Endothelial cell of umbilical vein (primary cell): ENCODE measurements at regions not wholly inside any gene's neighbourhood (a gene's known extent, or its start where the extent isn't known, plus 50 kb on each side); places are given as distances from the start of the nearest gene placed in this dataset.

ENCODE experiments used
- BruUV-seq: library from RNA; stranded (reverse); fragments of 400-500 nt; replicated peaks from 2 replicates; lab custom pipeline; 2021; lab: Mats Ljungman, UMichigan
- CTCF ChIA-PET: fragments of 300-600, 350-600 bp; sonication (Branson Sonifier 250); formaldehyde crosslinking; loops from one replicate; lab custom pipeline; 2021; ENCODE audit warnings: antibody characterized with exemption, inconsistent platforms; lab: Charles Lee
- POLR2A ChIA-PET: fragments of 300-600, 350-600 bp; sonication (Branson Sonifier 250); formaldehyde crosslinking; loops from one replicate; lab custom pipeline; 2021; ENCODE audit warnings: antibody characterized with exemption, inconsistent platforms; lab: Charles Lee
- DNase-seq: peaks from one replicate; pipeline ENCODE4 v3.0.0-alpha.2; 2011; ENCODE audit warnings: low read depth, low spot score
- FAIRE-seq: peaks from 2 replicates; lab custom pipeline; 2011; peaks lifted over from hg19 to GRCh38; lab: Jason Lieb, UNC
- H2AFZ ChIP-seq: 2 replicates; pipeline ENCODE4 v1.6.0; 2012; ENCODE audit warnings: low read depth, low read length, control low read depth, inconsistent platforms
- H3K27ac ChIP-seq: 2 replicates; pipeline ENCODE4 v1.5.1; 2011; ENCODE audit warnings: low read depth, mild to moderate bottlenecking, control low read depth, low read length, moderate library complexity; ENCODE audit not compliant: insufficient read depth
- H3K27me3 ChIP-seq, 2 experiments: 2 replicates each; pipeline versions ENCODE4 v1.6.0 to v1.6.1; 2011; ENCODE audit warnings: low read length in 2 of 2, mixed read lengths in 1 of 2; ENCODE audit not compliant: control insufficient read depth in 2 of 2, insufficient read depth in 2 of 2
- H3K36me3 ChIP-seq, 2 experiments: 2 replicates in 1 of 2; 3 replicates in 1 of 2; pipeline ENCODE4 v1.5.1; 2011; ENCODE audit warnings: low read length in 2 of 2, mild to moderate bottlenecking in 1 of 2, moderate library complexity in 1 of 2; ENCODE audit not compliant: control insufficient read depth in 2 of 2, insufficient read depth in 2 of 2; ENCODE audit errors: extremely low read depth in 1 of 2
- H3K4me1 ChIP-seq: 3 replicates; pipeline ENCODE4 v1.5.1; 2011; ENCODE audit warnings: mild to moderate bottlenecking, low read length; ENCODE audit not compliant: control insufficient read depth, insufficient read depth; ENCODE audit errors: extremely low read depth
- H3K4me2 ChIP-seq: 2 replicates; pipeline ENCODE4 v1.6.1; 2011; ENCODE audit warnings: low read length, control low read depth, mixed read lengths; ENCODE audit not compliant: insufficient read depth
- H3K4me3 ChIP-seq, 3 experiments: fragments of 200-600 bp in 1 of 3; sonication (generic), shearing (Covaris generic) in 1 of 3; replicated peaks in 1 of 3; 2 replicates each; pipeline ENCODE4 v1.5.1; 2011 to 2016; ENCODE audit warnings: control low read depth in 3 of 3, low read length in 3 of 3, mild to moderate bottlenecking in 2 of 3, inconsistent platforms in 1 of 3, low read depth in 1 of 3, moderate library complexity in 1 of 3; ENCODE audit not compliant: insufficient read depth in 1 of 3
- H3K79me2 ChIP-seq: 2 replicates; pipeline ENCODE4 v1.6.0; 2012; ENCODE audit warnings: low read length, inconsistent platforms; ENCODE audit not compliant: control insufficient read depth, insufficient read depth
- H3K9ac ChIP-seq: replicated peaks from 2 replicates; pipeline ENCODE3; 2011; ENCODE audit warnings: low read length, control low read depth; ENCODE audit not compliant: insufficient read depth; ENCODE audit errors: extremely low read depth
- H3K9me1 ChIP-seq: replicated peaks from 3 replicates; pipeline ENCODE4 v1.6.0; 2011; ENCODE audit warnings: mild to moderate bottlenecking, low read length; ENCODE audit not compliant: control insufficient read depth, insufficient read depth; ENCODE audit errors: extremely low read depth
- H3K9me3 ChIP-seq: replicated peaks from 2 replicates; pipeline ENCODE4 v1.5.1; 2012; ENCODE audit warnings: low read length, inconsistent platforms; ENCODE audit not compliant: control insufficient read depth, insufficient read depth
- H4K20me1 ChIP-seq: replicated peaks from 2 replicates; pipeline ENCODE3; 2011; ENCODE audit warnings: mild to moderate bottlenecking, low read length; ENCODE audit not compliant: control insufficient read depth, insufficient read depth; ENCODE audit errors: extremely low read depth
- CTCF ChIP-seq, 2 donors: IDR thresholded peaks; 1 replicate in 1 of 2; 2 replicates in 1 of 2; pipeline ENCODE4 v1.5.1; 2011; ENCODE audit warnings: low read length in 2 of 2, mild to moderate bottlenecking in 2 of 2, moderate library complexity in 2 of 2, control low read depth in 1 of 2, inconsistent platforms in 1 of 2, low read depth in 1 of 2; ENCODE audit not compliant: insufficient read depth in 1 of 2; ENCODE audit errors: extremely low read depth in 1 of 2
- EZH2 ChIP-seq: IDR thresholded peaks from 2 replicates; pipeline ENCODE4 v1.6.1; 2012; ENCODE audit warnings: borderline replicate concordance, low read depth, mild to moderate bottlenecking, moderate library complexity, low read length, inconsistent platforms; ENCODE audit not compliant: severe bottlenecking
- FOS ChIP-seq: IDR thresholded peaks from 2 replicates; pipeline ENCODE4 v1.6.1; 2011; ENCODE audit warnings: mild to moderate bottlenecking, low read length, moderate library complexity, borderline replicate concordance; ENCODE audit not compliant: insufficient read depth
- GATA2 ChIP-seq: IDR thresholded peaks from 2 replicates; pipeline ENCODE4 v1.7.0; 2011; ENCODE audit warnings: low read depth, mild to moderate bottlenecking, moderate library complexity, mixed read lengths, low read length; ENCODE audit not compliant: insufficient read length, insufficient read depth
- JUN ChIP-seq: IDR thresholded peaks from 2 replicates; pipeline ENCODE4 v1.6.1; 2011; ENCODE audit warnings: borderline replicate concordance, low read depth; ENCODE audit not compliant: insufficient read length, insufficient read depth
- MAX ChIP-seq: IDR thresholded peaks from 2 replicates; pipeline ENCODE4 v1.6.1; 2011; ENCODE audit not compliant: insufficient read depth, insufficient read length
- MYC ChIP-seq: IDR thresholded peaks from one replicate; pipeline ENCODE4 v1.6.1; 2011; ENCODE audit warnings: mild to moderate bottlenecking, low read depth, low read length
- POLR2A ChIP-seq: IDR thresholded peaks from 2 replicates; pipeline ENCODE4 v1.6.1; 2012; ENCODE audit warnings: low read depth, mild to moderate bottlenecking, control low read depth, low read length
- POLR2AphosphoS5 ChIP-seq: IDR thresholded peaks from 2 replicates; pipeline ENCODE4 v1.6.1; 2012; ENCODE audit warnings: low read depth, mild to moderate bottlenecking, control low read depth, low read length, moderate library complexity; ENCODE audit not compliant: insufficient read depth
- dilution Hi-C: fragments of 300-500 bp; cut with MboI; formaldehyde crosslinking; loops from one replicate; pipeline ENCODE4 v1.15.0; 2019; ENCODE audit warnings: low sequenced_read_pairs; ENCODE audit not compliant: extremely low pct_ligation_motif_present
- intact Hi-C: fragments of 100-400 bp; cut with micrococcal nuclease; formaldehyde crosslinking; loops from one replicate; pipeline ENCODE4 v1.10.0; 2022

- Histone ChIP-seq H3K4me2 (no peak overlapping the region), H3K4me3 (no peak overlapping the region), H3K79me2 (no peaks in the 10 kb centered on the region), H2AFZ (no peak overlapping the region), H3K9ac (no peak overlapping the region), H4K20me1 (no peaks in the 10 kb centered on the region), H3K36me3 (no peaks in the 10 kb centered on the region), H3K9me1 (no peaks in the 10 kb centered on the region), H3K4me1 (no peaks in the 10 kb centered on the region), H3K27me3 (no peaks in the 10 kb centered on the region), H3K9me3 (no peaks in the 10 kb centered on the region), H3K27ac (no peak overlapping the region)
- POLR2A ChIA-PET: no interaction called here
- intact Hi-C loops (no loop called here), dilution Hi-C loops (no loop called here)
- no TSS peak for BruUV-seq
- TF ChIP-seq MAX (no peak), MYC (no peak), JUN (no peak), CTCF (IDR thresholded peaks at IDR 0.05; ENCODE audit: extremely low read depth in 1 of 2, insufficient read depth in 1 of 2, low read depth in 1 of 2, low read length in 2 of 2) (no peak), FOS (no peak), POLR2A (no peak), POLR2AphosphoS5 (no peak)
- FAIRE-seq: no peak
- DNase-seq: no peak
- CTCF ChIA-PET: no interaction called here
Measured at GRCh38 chr1:30305519-30305918, 417.9 kb downstream of the MATN1 start.

- TF ChIP-seq JUN: no peak
- no peak for TF ChIP-seq POLR2AphosphoS5
- no peak for TF ChIP-seq POLR2A
- no peak for TF ChIP-seq EZH2
- no peak for TF ChIP-seq GATA2
- TF ChIP-seq CTCF (IDR thresholded peaks at IDR 0.05; ENCODE audit: extremely low read depth in 1 of 2, insufficient read depth in 1 of 2, low read depth in 1 of 2, low read length in 2 of 2): no peak
- TF ChIP-seq FOS: no peak
- TF ChIP-seq MYC: no peak
- TF ChIP-seq MAX: no peak
- no peak overlapping the region for H3K4me2 ChIP-seq
- H3K36me3 ChIP-seq: no peaks in the 10 kb centered on the region
- no peak overlapping the region for H3K27ac ChIP-seq
- no peaks in the 10 kb centered on the region for H3K9me1 ChIP-seq
- no peak overlapping the region for H2AFZ ChIP-seq
- H3K9me3 ChIP-seq: no peaks in the 10 kb centered on the region
- FAIRE-seq (no peak), DNase-seq (no peak)
- H3K79me2 ChIP-seq: no peaks in the 10 kb centered on the region
- H3K4me3 ChIP-seq: no peak overlapping the region
- BruUV-seq: no TSS peak
- POLR2A ChIA-PET: no interaction called here
- intact Hi-C loops: no loop called here
- H4K20me1 ChIP-seq: no peaks in the 10 kb centered on the region
- CTCF ChIA-PET: no interaction called here
- no peak overlapping the region for H3K9ac ChIP-seq
- dilution Hi-C loops: no loop called here
- no peaks in the 10 kb centered on the region for H3K27me3 ChIP-seq
- no peaks in the 10 kb centered on the region for H3K4me1 ChIP-seq
Measured at GRCh38 chr1:30305061-30305460, 418.3 kb downstream of the MATN1 start.
